SK-N-SH (cell line): ENCODE measurements at regions not wholly inside any gene's neighbourhood (a gene's known extent, or its start where the extent isn't known, plus 50 kb on each side); places are given as distances from the start of the nearest gene placed in this dataset.

Experiments used
- CTCF ChIA-PET: fragments of 300-600, 350-600 bp; formaldehyde crosslinking; extraction: SDS; loops from one replicate; lab custom pipeline; 2021; lab: Yijun Ruan, JAX
- POLR2A ChIA-PET: fragments of 350-600 bp; sonication (Branson Sonifier 250); formaldehyde crosslinking; extraction: SDS; loops from one replicate; lab custom pipeline; 2020; ENCODE audit warnings: antibody characterized with exemption, inconsistent platforms; lab: Yijun Ruan, JAX
- DNase-seq: peaks from one replicate; pipeline ENCODE4 v3.0.0; 2012
- H2AFZ ChIP-seq: fragments of 200-600 bp; sonication (generic); 2 replicates; pipeline ENCODE4 v1.8.1; 2016; ENCODE audit warnings: antibody characterized with exemption, mild to moderate bottlenecking, low read depth
- H3F3A ChIP-seq: fragments of 200-600 bp; sonication (generic); replicated peaks from 2 replicates; pipeline ENCODE3; 2016; ENCODE audit warnings: antibody characterized with exemption, mild to moderate bottlenecking; ENCODE audit not compliant: insufficient read depth
- H3K27ac ChIP-seq, 2 experiments: fragments of 200-500 bp in 1 of 2; fragments of 200-600 bp in 1 of 2; sonication (Bioruptor generic) in 1 of 2; sonication (generic), shearing (Covaris generic) in 1 of 2; 2 replicates each; pipeline versions ENCODE4 v1.5.1 to v1.6.1; 2014 to 2016; ENCODE audit warnings: low read depth in 2 of 2, inconsistent platforms in 1 of 2, low read length in 1 of 2, mild to moderate bottlenecking in 1 of 2, mixed read lengths in 1 of 2
- H3K27me3 ChIP-seq: fragments of 200-600 bp; sonication (generic), shearing (Covaris generic); 2 replicates; pipeline ENCODE4 v1.6.1; 2016; ENCODE audit warnings: mixed run types; ENCODE audit not compliant: insufficient read depth
- H3K36me3 ChIP-seq, 2 experiments: fragments of 200-500 bp in 1 of 2; fragments of 200-600 bp in 1 of 2; sonication (Bioruptor generic) in 1 of 2; sonication (generic) in 1 of 2; replicated peaks in 1 of 2; 2 replicates each; pipeline versions ENCODE3 to v1.5.1; 2014 to 2016; ENCODE audit warnings: low read length in 1 of 2, mild to moderate bottlenecking in 1 of 2; ENCODE audit not compliant: insufficient read depth in 2 of 2, control insufficient read depth in 1 of 2
- H3K4me1 ChIP-seq, 2 experiments: fragments of 200-500 bp in 1 of 2; fragments of 200-600 bp in 1 of 2; sonication (Bioruptor generic) in 1 of 2; sonication (generic), shearing (Covaris generic) in 1 of 2; 2 replicates each; pipeline versions ENCODE4 v1.5.1 to v1.6.1; 2014 to 2016; ENCODE audit warnings: low read depth in 1 of 2, low read length in 1 of 2, mixed run types in 1 of 2; ENCODE audit not compliant: insufficient read depth in 2 of 2, control insufficient read depth in 1 of 2
- H3K4me2 ChIP-seq: fragments of 200-600 bp; sonication (generic), shearing (Covaris generic); 2 replicates; pipeline ENCODE4 v1.6.1; 2017; ENCODE audit warnings: mixed run types
- H3K4me3 ChIP-seq, 2 experiments: fragments of 200-500 bp in 1 of 2; fragments of 200-600 bp in 1 of 2; sonication (Bioruptor generic) in 1 of 2; sonication (generic), shearing (Covaris generic) in 1 of 2; 2 replicates each; pipeline versions ENCODE4 v1.5.1 to v1.8.1; 2014 to 2016; ENCODE audit warnings: low read depth in 2 of 2, inconsistent platforms in 1 of 2, low read length in 1 of 2, mild to moderate bottlenecking in 1 of 2, mixed read lengths in 1 of 2, moderate library complexity in 1 of 2
- H3K79me2 ChIP-seq: fragments of 200-600 bp; sonication (generic); 2 replicates; pipeline ENCODE4 v1.8.1; 2017; ENCODE audit warnings: mild to moderate bottlenecking; ENCODE audit not compliant: insufficient read depth
- H3K9ac ChIP-seq: fragments of 200-600 bp; sonication (generic); 2 replicates; pipeline ENCODE4 v1.6.1; 2017; ENCODE audit warnings: mixed run types
- H3K9me2 ChIP-seq: fragments of 200-600 bp; sonication (generic); 2 replicates; pipeline ENCODE4 v1.6.1; 2017; ENCODE audit warnings: mixed run types
- H3K9me3 ChIP-seq: fragments of 200-600 bp; sonication (generic); 2 replicates; pipeline ENCODE4 v1.6.1; 2017; ENCODE audit warnings: mixed run types, mild to moderate bottlenecking, moderate library complexity
- H4K20me1 ChIP-seq: fragments of 200-600 bp; sonication (generic); 2 replicates; pipeline ENCODE4 v1.6.1; 2017; ENCODE audit warnings: mild to moderate bottlenecking, mixed run types; ENCODE audit not compliant: insufficient read depth
- CHD2 ChIP-seq: fragments of 150-350 bp; IDR thresholded peaks from 2 replicates; pipeline ENCODE4 v1.6.1; 2018; ENCODE audit warnings: low read length; ENCODE audit not compliant: partially characterized antibody
- EZH2phosphoT487 ChIP-seq: fragments of 200-600 bp; sonication (generic); IDR thresholded peaks from 2 replicates; pipeline ENCODE4 v1.6.1; 2017; ENCODE audit warnings: low read depth, mixed run types, mild to moderate bottlenecking, antibody characterized with exemption, moderate library complexity, borderline replicate concordance
- FOSL2 ChIP-seq: IDR thresholded peaks from 2 replicates; pipeline ENCODE4 v1.4.0; 2012; ENCODE audit warnings: low read depth, mild to moderate bottlenecking, moderate library complexity, borderline replicate concordance
- FOXM1 ChIP-seq: IDR thresholded peaks from 2 replicates; pipeline ENCODE4 v1.4.0; 2012; ENCODE audit warnings: low read depth, mild to moderate bottlenecking
- GABPA ChIP-seq: IDR thresholded peaks from 2 replicates; pipeline ENCODE4 v1.4.0; 2012; ENCODE audit warnings: low read depth, mild to moderate bottlenecking
- JUND ChIP-seq: IDR thresholded peaks from 2 replicates; pipeline ENCODE4 v1.4.0; 2012
- MEF2A ChIP-seq: IDR thresholded peaks from 2 replicates; pipeline ENCODE4 v1.4.0; 2012; ENCODE audit warnings: low read depth, borderline replicate concordance
- MXI1 ChIP-seq: IDR thresholded peaks from 2 replicates; pipeline ENCODE4 v1.6.1; 2012; ENCODE audit warnings: mild to moderate bottlenecking, low read depth, low read length, improper control_type of control experiment
- NFIC ChIP-seq: IDR thresholded peaks from 2 replicates; pipeline ENCODE4 v1.4.0; 2012; ENCODE audit warnings: borderline replicate concordance
- RAD21 ChIP-seq: IDR thresholded peaks from 2 replicates; pipeline ENCODE4 v1.6.1; 2012; ENCODE audit warnings: mild to moderate bottlenecking, low read length
- RCOR1 ChIP-seq: fragments of 150-350 bp; IDR thresholded peaks from 2 replicates; pipeline ENCODE4 v1.6.1; 2017; ENCODE audit warnings: antibody characterized with exemption, low read length
- SIN3A ChIP-seq: IDR thresholded peaks from 2 replicates; pipeline ENCODE4 v1.6.1; 2012; ENCODE audit warnings: low read depth, mild to moderate bottlenecking, low read length, moderate library complexity, borderline replicate concordance
- TAF1 ChIP-seq: IDR thresholded peaks from 2 replicates; pipeline ENCODE4 v1.6.1; 2012; ENCODE audit warnings: low read depth, mild to moderate bottlenecking, low read length, moderate library complexity, borderline replicate concordance
- TCF12 ChIP-seq: IDR thresholded peaks from 2 replicates; pipeline ENCODE4 v1.4.0; 2012
- TEAD4 ChIP-seq: IDR thresholded peaks from 2 replicates; pipeline ENCODE4 v1.4.0; 2012; ENCODE audit warnings: mild to moderate bottlenecking, borderline replicate concordance; ENCODE audit not compliant: insufficient read depth
- WGBS: methylation state at CpG from one replicate; pipeline ENCODE4 v1.1.6; 2017; ENCODE audit warnings: low lambda C conversion rate; 5-methylcytosine and 5-hydroxymethylcytosine counted together
- TF ChIP-seq, protein P1 (sequence below): fragments of 150-350 bp; IDR thresholded peaks from 2 replicates; pipeline ENCODE4 v1.6.1; 2017; ENCODE audit warnings: antibody characterized with exemption, low read length, low read depth, borderline replicate concordance
- TF ChIP-seq, protein P2 (sequence below): fragments of 150-350 bp; IDR thresholded peaks from 2 replicates; pipeline ENCODE4 v1.6.1; 2016; ENCODE audit warnings: mild to moderate bottlenecking, low read depth, low read length
- TF ChIP-seq, protein P3 (sequence below): IDR thresholded peaks from 2 replicates; pipeline ENCODE4 v1.6.1; 2012; ENCODE audit warnings: mild to moderate bottlenecking, low read depth, low read length, moderate library complexity
- TF ChIP-seq, protein P4 (sequence below): IDR thresholded peaks from 2 replicates; pipeline ENCODE4 v1.4.0; 2012; ENCODE audit warnings: low read depth
- TF ChIP-seq, protein P5 (sequence below): IDR thresholded peaks from 2 replicates; pipeline ENCODE4; 2012

DNA sequence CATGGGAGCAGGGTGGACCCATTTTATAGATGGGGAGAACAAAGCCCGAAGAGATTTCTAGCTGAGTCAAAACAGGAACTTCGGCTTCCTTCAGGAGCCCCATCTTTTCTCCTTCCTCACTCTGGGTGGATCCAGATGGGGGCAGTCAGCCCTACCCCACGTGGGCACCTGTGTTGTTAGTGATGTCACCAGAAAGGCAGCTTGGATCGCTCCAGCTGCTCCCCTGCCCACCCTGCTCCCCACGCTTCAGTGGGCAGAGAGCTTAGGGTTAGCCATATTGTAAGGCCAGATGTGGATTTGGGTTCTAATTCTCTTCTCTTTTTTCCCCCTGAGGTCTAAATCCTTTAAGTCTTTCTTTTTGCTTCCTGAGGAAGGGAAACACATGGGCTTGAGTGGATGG, 132.3 kb upstream of the PJA1 start:
- WGBS: 26% methylated on average over 4 of the region's 5 CpGs
- TF ChIP-seq MXI1 (no peak), JUND (no peak), GABPA (no peak), TAF1 (no peak), RAD21 (no peak), MEF2A (no peak), EZH2phosphoT487 (no peak), FOSL2 (no peak), SIN3A (no peak), TCF12 (no peak), TEAD4 (no peak), FOXM1 (no peak)
- TF ChIP-seq, protein P1, sequence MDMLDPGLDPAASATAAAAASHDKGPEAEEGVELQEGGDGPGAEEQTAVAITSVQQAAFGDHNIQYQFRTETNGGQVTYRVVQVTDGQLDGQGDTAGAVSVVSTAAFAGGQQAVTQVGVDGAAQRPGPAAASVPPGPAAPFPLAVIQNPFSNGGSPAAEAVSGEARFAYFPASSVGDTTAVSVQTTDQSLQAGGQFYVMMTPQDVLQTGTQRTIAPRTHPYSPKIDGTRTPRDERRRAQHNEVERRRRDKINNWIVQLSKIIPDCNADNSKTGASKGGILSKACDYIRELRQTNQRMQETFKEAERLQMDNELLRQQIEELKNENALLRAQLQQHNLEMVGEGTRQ: no peak
- TF ChIP-seq, protein P2, sequence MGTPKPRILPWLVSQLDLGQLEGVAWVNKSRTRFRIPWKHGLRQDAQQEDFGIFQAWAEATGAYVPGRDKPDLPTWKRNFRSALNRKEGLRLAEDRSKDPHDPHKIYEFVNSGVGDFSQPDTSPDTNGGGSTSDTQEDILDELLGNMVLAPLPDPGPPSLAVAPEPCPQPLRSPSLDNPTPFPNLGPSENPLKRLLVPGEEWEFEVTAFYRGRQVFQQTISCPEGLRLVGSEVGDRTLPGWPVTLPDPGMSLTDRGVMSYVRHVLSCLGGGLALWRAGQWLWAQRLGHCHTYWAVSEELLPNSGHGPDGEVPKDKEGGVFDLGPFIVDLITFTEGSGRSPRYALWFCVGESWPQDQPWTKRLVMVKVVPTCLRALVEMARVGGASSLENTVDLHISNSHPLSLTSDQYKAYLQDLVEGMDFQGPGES: no peak
- TF ChIP-seq, all 33 proteins: peak for 0
- no peak overlapping the region for H3K4me2 ChIP-seq
- H3K9ac ChIP-seq: no peak overlapping the region
- H3K36me3 ChIP-seq: no peaks in the 10 kb centered on the region
- no peak overlapping the region for H3K27ac ChIP-seq
- no peak overlapping the region for H3K4me3 ChIP-seq
- ChIA-PET POLR2A (no interaction called here), CTCF (no interaction called here)
- H3K27me3 ChIP-seq: peaks cover 10% of the 10 kb centered on the region; the same call in 1 of the 2 replicates
- no peaks in the 10 kb centered on the region for H3K9me2 ChIP-seq
- DNase-seq: no peak
- H2AFZ ChIP-seq: no peak overlapping the region
- no peaks in the 10 kb centered on the region for H3K79me2 ChIP-seq
- H4K20me1 ChIP-seq: no peaks in the 10 kb centered on the region
- H3K9me3 ChIP-seq: no peaks in the 10 kb centered on the region
- no peaks in the 10 kb centered on the region for H3K4me1 ChIP-seq
- no peaks in the 10 kb centered on the region for H3F3A ChIP-seq

DNA sequence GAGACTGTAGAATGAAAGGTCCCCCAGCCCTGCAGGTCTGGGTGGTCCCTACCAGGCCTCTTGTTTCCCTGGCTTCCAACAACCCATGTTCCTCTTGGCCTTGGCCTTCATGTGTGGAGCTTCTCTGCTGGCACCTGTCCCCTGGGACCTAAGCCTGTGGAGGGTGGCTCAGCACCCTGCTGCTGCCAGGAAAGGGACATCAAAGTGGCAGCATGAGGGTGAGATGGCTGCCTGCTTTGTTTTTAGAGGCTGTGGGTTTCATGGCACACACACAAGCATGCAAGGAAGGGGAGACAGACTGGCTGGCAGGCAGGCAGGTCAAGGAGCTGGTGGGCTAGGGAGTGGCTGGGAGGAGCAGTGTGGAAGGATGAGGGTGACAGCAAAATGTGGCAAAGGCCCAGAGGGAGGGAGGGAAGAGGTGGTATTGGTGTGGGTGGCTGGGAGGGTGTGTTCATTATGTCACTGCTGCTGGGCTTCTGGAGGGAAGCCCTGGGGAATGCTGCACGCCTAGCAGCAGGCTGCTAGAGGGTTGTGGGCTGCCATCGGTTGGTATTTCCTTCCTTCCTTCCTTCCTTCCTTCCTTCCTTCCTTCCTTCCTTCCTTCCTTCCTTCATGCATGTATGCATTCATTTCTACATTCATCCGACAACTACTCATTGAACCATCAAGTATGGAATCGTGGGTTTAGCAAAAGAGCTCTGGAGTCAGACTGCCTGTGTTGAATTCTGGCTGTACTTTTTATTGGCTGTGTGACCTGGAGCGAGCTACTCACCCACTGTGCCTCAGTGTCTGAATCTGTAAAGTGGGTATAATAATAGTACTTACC, 128.7 kb upstream of the PJA1 start:
- no peak for DNase-seq
- 30% methylated on average over 5 of the region's 5 CpGs for WGBS
- Histone ChIP-seq H3K9me2 (no peaks in the 10 kb centered on the region), H3F3A (no peaks in the 10 kb centered on the region), H3K27me3 (peaks cover 17% of the 10 kb centered on the region; the same call in 1 of the 2 replicates), H2AFZ (no peak overlapping the region), H3K79me2 (no peaks in the 10 kb centered on the region), H3K4me2 (no peak overlapping the region), H3K9me3 (no peaks in the 10 kb centered on the region), H3K4me1 (no peaks in the 10 kb centered on the region; a peak in 1 of 4 replicates), H3K9ac (no peak overlapping the region), H3K4me3 (no peak overlapping the region), H3K27ac (no peak overlapping the region), H4K20me1 (no peaks in the 10 kb centered on the region), H3K36me3 (no peaks in the 10 kb centered on the region)
- ChIA-PET CTCF (interaction anchor here (1.7 to 2.3 kb wide), 2 partner anchors 93 to 467 kb away, joined by 6 to 9 read pairs; no protein-coding TSS in a partner anchor), POLR2A (no interaction called here)
- TF ChIP-seq JUND (no peak), NFIC (no peak), RCOR1 (no peak), TCF12 (no peak), FOXM1 (no peak), FOSL2 (no peak), CHD2 (no peak), GABPA (no peak), MXI1 (no peak), MEF2A (no peak)
- TF ChIP-seq, protein P3, sequence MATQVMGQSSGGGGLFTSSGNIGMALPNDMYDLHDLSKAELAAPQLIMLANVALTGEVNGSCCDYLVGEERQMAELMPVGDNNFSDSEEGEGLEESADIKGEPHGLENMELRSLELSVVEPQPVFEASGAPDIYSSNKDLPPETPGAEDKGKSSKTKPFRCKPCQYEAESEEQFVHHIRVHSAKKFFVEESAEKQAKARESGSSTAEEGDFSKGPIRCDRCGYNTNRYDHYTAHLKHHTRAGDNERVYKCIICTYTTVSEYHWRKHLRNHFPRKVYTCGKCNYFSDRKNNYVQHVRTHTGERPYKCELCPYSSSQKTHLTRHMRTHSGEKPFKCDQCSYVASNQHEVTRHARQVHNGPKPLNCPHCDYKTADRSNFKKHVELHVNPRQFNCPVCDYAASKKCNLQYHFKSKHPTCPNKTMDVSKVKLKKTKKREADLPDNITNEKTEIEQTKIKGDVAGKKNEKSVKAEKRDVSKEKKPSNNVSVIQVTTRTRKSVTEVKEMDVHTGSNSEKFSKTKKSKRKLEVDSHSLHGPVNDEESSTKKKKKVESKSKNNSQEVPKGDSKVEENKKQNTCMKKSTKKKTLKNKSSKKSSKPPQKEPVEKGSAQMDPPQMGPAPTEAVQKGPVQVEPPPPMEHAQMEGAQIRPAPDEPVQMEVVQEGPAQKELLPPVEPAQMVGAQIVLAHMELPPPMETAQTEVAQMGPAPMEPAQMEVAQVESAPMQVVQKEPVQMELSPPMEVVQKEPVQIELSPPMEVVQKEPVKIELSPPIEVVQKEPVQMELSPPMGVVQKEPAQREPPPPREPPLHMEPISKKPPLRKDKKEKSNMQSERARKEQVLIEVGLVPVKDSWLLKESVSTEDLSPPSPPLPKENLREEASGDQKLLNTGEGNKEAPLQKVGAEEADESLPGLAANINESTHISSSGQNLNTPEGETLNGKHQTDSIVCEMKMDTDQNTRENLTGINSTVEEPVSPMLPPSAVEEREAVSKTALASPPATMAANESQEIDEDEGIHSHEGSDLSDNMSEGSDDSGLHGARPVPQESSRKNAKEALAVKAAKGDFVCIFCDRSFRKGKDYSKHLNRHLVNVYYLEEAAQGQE: no peak
- TF ChIP-seq, protein P4, sequence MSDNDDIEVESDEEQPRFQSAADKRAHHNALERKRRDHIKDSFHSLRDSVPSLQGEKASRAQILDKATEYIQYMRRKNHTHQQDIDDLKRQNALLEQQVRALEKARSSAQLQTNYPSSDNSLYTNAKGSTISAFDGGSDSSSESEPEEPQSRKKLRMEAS: no peak
- TF ChIP-seq, protein P5, sequence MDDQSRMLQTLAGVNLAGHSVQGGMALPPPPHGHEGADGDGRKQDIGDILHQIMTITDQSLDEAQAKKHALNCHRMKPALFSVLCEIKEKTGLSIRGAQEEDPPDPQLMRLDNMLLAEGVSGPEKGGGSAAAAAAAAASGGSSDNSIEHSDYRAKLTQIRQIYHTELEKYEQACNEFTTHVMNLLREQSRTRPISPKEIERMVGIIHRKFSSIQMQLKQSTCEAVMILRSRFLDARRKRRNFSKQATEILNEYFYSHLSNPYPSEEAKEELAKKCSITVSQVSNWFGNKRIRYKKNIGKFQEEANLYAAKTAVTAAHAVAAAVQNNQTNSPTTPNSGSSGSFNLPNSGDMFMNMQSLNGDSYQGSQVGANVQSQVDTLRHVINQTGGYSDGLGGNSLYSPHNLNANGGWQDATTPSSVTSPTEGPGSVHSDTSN: no peak
